Neutrophil (primary cell): ENCODE measurements at regions not wholly inside any gene's neighbourhood (a gene's known extent, or its start where the extent isn't known, plus 50 kb on each side); places are given as distances from the start of the nearest gene placed in this dataset.

ENCODE experiments used
- H3K27ac ChIP-seq: fragments of 200-600 bp; sonication (generic); 2 replicates; pipeline ENCODE4 v1.5.1; 2016; ENCODE audit warnings: mild to moderate bottlenecking, moderate library complexity
- H3K27me3 ChIP-seq: fragments of 200-600 bp; sonication (generic); 2 replicates; pipeline ENCODE4 v1.6.0; 2016; ENCODE audit warnings: mild to moderate bottlenecking
- H3K36me3 ChIP-seq: fragments of 200-600 bp; sonication (generic); 2 replicates; pipeline ENCODE4 v1.5.1; 2017
- H3K4me1 ChIP-seq, 2 experiments: fragments of 200-600 bp in 1 of 2; sonication (generic) in 1 of 2; 1 replicate in 1 of 2; 2 replicates in 1 of 2; pipeline versions ENCODE4 v1.5.1 to v1.6.1; 2013 to 2016; ENCODE audit warnings: low read depth in 1 of 2, low read length in 1 of 2, mild to moderate bottlenecking in 1 of 2, moderate library complexity in 1 of 2; ENCODE audit not compliant: control insufficient read depth in 1 of 2, insufficient read depth in 1 of 2
- H3K4me3 ChIP-seq, 2 experiments: fragments of 200-600 bp in 1 of 2; sonication (generic) in 1 of 2; 1 replicate in 1 of 2; 2 replicates in 1 of 2; pipeline ENCODE4 v1.5.1; 2013 to 2016; ENCODE audit warnings: low read depth in 1 of 2, low read length in 1 of 2, mild to moderate bottlenecking in 1 of 2, moderate library complexity in 1 of 2
- H3K9me3 ChIP-seq: fragments of 200-600 bp; sonication (generic); 2 replicates; pipeline ENCODE4 v1.5.1; 2016
- TF ChIP-seq, protein P1 (sequence below): fragments of 200-600 bp; sonication (generic); IDR thresholded peaks from 2 replicates; pipeline ENCODE4 v1.5.1; 2016; ENCODE audit warnings: antibody characterized with exemption

DNA sequence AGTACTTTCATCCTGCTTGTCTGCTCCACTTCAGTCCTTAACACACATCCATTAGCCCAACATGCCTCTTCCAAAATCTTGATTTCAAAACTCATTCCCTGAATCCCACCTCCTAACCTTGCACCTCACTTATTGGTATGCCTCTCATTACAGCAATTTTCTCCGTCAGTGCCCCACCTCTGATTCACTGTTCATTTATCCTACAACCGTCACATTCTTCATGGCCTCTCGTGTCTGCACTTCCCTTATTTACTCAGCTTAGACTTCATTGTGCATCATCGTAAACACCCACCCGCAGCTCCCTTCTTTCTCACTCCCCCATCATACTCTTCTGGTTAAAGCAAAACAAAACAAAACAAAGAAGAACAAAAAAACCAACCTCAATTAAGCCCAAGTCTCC lies 160.6 kb upstream of the HMGA2 start:
- no peaks in the 10 kb centered on the region for H3K9me3 ChIP-seq
- H3K36me3 ChIP-seq, result no peaks in the 10 kb centered on the region
- H3K4me1 ChIP-seq, result no peaks in the 10 kb centered on the region
- H3K27ac ChIP-seq, result no peak overlapping the region
- TF ChIP-seq, protein P1, sequence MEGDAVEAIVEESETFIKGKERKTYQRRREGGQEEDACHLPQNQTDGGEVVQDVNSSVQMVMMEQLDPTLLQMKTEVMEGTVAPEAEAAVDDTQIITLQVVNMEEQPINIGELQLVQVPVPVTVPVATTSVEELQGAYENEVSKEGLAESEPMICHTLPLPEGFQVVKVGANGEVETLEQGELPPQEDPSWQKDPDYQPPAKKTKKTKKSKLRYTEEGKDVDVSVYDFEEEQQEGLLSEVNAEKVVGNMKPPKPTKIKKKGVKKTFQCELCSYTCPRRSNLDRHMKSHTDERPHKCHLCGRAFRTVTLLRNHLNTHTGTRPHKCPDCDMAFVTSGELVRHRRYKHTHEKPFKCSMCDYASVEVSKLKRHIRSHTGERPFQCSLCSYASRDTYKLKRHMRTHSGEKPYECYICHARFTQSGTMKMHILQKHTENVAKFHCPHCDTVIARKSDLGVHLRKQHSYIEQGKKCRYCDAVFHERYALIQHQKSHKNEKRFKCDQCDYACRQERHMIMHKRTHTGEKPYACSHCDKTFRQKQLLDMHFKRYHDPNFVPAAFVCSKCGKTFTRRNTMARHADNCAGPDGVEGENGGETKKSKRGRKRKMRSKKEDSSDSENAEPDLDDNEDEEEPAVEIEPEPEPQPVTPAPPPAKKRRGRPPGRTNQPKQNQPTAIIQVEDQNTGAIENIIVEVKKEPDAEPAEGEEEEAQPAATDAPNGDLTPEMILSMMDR, result no peak
- no peak overlapping the region for H3K4me3 ChIP-seq
- H3K27me3 ChIP-seq, result peaks cover 15% of the 10 kb centered on the region

- H3K9me3 ChIP-seq, result no peaks in the 10 kb centered on the region
- no peaks in the 10 kb centered on the region for H3K36me3 ChIP-seq
- no peak overlapping the region for H3K4me3 ChIP-seq
- H3K27me3 ChIP-seq, result peaks cover 9% of the 10 kb centered on the region
- no peak overlapping the region for H3K27ac ChIP-seq
- TF ChIP-seq, protein P1, result no peak
- H3K4me1 ChIP-seq, result no peaks in the 10 kb centered on the region
These were observed 159.5 kb upstream of the HMGA2 start for GRCh38 chr12:65664715-65665250.

GRCh38 chr12:65665817-65666216 lies 158.5 kb upstream of the HMGA2 start:
- TF ChIP-seq, protein P1, result no peak

DNA sequence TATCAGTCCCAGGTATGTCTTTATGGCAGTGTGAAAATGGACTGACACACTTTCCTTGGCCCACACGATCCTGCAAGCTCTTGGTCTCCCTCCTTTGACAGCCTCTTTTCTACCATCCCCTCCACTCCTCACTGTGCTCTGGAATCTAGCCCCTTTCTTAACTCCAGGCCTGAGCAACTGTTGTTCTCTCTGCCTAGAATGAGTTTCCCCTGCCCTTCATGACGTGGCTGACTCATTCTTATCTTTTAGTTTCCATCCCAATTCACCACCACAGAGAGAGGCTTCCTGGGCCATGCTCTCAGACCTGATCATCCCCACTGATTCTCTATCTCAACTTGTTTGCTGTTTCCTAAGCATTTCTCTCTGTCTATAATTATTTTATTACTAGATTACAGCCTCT lies 157.4 kb upstream of the HMGA2 start:
- Histone ChIP-seq H3K27ac (no peak overlapping the region), H3K36me3 (no peaks in the 10 kb centered on the region), H3K27me3 (no peaks in the 10 kb centered on the region)

More at GRCh38 chr12:65665817-65666216, 158.5 kb upstream of the HMGA2 start:
- Histone ChIP-seq H3K4me3 (no peak overlapping the region), H3K9me3 (no peaks in the 10 kb centered on the region), H3K4me1 (no peaks in the 10 kb centered on the region), H3K27me3 (no peaks in the 10 kb centered on the region), H3K27ac (no peak overlapping the region), H3K36me3 (no peaks in the 10 kb centered on the region)

DNA sequence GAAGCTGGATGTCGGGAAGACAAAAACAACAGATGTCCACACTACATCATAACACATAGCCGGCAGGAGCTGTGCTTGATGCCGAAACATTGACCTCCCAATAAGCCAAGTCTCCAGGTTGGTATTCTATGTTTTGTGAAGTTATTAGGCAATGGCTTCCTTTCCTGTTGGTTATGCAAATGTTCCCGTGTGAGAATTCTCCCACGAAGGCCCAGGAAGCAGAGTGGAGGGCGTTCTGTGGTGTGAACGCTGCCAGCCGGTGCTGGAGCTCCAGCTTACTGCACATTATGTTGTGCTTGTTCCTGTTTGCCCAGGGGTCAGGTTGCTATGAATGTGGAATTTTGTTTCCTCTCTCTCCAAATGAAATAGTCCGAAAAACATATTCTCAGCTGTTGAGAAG lies 156.4 kb upstream of the HMGA2 start:
- no peak overlapping the region for H3K4me3 ChIP-seq
- TF ChIP-seq, protein P1, result no peak
- H3K27ac ChIP-seq, result no peak overlapping the region
- H3K9me3 ChIP-seq, result no peaks in the 10 kb centered on the region
- H3K27me3 ChIP-seq, result no peaks in the 10 kb centered on the region
- H3K36me3 ChIP-seq, result no peaks in the 10 kb centered on the region
- no peaks in the 10 kb centered on the region for H3K4me1 ChIP-seq

More for the DNA sequence above, 157.4 kb upstream of the HMGA2 start:
- TF ChIP-seq, protein P1, result no peak
- Histone ChIP-seq H3K9me3 (no peaks in the 10 kb centered on the region), H3K4me1 (no peaks in the 10 kb centered on the region), H3K4me3 (no peak overlapping the region)
